B cell (primary cell): ENCODE measurements at regions not wholly inside any gene's neighbourhood (a gene's known extent, or its start where the extent isn't known, plus 50 kb on each side); places are given as distances from the start of the nearest gene placed in this dataset.

Experiments
- CTCF ChIP-seq: fragments of 200-600 bp; IDR thresholded peaks from one replicate; pipeline ENCODE4 v1.8.0; 2022; ENCODE audit warnings: antibody characterized with exemption, mild to moderate bottlenecking
- EZH2 ChIP-seq: IDR thresholded peaks from 2 replicates; pipeline ENCODE4 v1.6.1; 2012; ENCODE audit warnings: borderline replicate concordance, low read depth, mild to moderate bottlenecking, moderate library complexity, low read length; ENCODE audit not compliant: insufficient read depth, poor library complexity, severe bottlenecking

GRCh38 chr1:60271041-60271440 is 197.5 kb upstream of the C1orf87 start:
- no peak for TF ChIP-seq CTCF
- no peak for TF ChIP-seq EZH2
